GM10266 (cell line): ENCODE measurements at regions not wholly inside any gene's neighbourhood (a gene's known extent, or its start where the extent isn't known, plus 50 kb on each side); places are given as distances from the start of the nearest gene placed in this dataset.
A peak's percentile ranks its signal among the peaks of the same experiment; 100 is the strongest.
"Not testable (repeated sequence)": the region's sequence is repeated elsewhere in the genome, so short reads cannot be mapped to it uniquely, and the experiment has no call there.

Experiments
- DNase-seq: peaks from one replicate; pipeline ENCODE4 v3.0.0; 2012; ENCODE audit errors: extremely low spot score
- CTCF ChIP-seq: IDR thresholded peaks from 2 replicates; pipeline ENCODE4 v1.5.1; 2012; ENCODE audit warnings: mild to moderate bottlenecking, low read depth; ENCODE audit not compliant: control insufficient read depth, insufficient read depth; ENCODE audit errors: missing control alignments

GRCh38 chr2:84302513-84303412, 156.3 kb downstream of the SUCLG1 start:
- peak; percentile 81 for TF ChIP-seq CTCF
- peak; percentile 69 for DNase-seq

DNA sequence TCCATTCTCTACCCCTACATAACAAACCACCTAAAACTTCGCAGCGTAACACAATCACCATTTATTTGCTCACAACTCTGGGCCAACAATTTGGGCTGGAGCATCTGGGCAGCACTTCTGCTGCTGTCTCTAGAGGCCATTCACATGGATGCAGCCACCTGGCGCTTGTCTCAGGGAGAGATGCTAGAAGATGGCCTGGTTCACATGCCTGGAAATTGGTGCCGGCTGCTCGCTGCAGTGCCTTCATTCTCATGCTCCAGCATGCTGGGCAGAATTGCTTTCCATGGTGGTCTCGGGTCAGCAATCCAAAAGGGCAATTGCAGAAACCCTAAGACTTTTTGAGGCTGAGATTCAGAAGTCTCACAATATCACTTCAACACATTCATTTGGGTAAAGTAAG, 157.4 kb downstream of the SUCLG1 start:
- TF ChIP-seq CTCF, result no peak

GRCh38 chr2:84300696-84301029, 158.4 kb downstream of the SUCLG1 start:
- no peak for TF ChIP-seq CTCF
- DNase-seq, result no peak

More for the DNA sequence above, 157.4 kb downstream of the SUCLG1 start:
- DNase-seq, result no peak

- DNase-seq, result not testable (repeated sequence)
Observed at GRCh38 chr2:84300001-84300695, 158.9 kb downstream of the SUCLG1 start.

DNA sequence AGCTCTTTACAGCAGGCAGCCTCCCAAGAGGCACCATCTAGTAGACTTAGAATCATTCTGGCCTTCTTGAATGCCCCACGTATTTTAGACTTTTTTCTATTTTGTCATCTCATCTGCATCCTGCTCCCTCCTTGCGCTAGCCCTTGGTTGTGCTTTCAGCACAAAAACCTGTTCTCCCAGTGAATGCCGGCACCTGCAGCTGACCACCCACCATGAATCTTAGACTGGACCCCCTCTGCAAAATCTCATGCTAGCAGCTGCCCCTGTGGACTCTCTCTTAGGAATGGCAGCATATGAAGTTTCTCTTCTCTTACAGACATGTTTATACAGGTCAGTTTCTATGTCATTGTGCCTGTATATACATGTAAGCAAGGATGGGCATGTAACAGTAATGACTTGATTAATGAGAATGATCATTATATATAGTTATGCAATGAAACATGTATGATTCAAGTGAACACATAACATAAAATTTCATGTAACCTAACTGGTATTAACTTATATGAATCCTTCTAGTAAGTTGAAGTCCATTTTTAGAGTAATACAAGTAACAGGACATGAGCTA, 159.8 kb downstream of the SUCLG1 start:
- no peak for DNase-seq
- TF ChIP-seq CTCF, result no peak

DNA sequence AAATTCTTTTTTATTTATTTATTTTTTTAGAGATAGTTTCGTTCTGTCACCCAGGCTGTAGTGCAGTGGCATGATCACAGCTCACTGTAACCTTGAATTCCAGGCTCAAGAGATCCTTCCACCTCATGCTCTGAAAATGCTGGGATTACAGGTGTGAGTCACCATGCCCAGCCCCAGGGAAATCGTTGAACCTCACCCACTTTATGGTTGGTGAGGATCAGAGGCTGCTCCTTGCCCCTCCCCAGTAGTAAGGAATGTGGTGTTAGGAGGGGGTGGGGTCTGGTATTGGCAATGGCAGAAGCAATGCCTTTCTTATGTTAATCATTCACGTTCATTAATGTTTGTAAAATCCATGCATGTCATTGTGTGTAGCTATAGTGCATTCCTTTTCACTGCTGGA, 161.9 kb downstream of the SUCLG1 start:
- DNase-seq, result no peak
- no peak for TF ChIP-seq CTCF

DNA sequence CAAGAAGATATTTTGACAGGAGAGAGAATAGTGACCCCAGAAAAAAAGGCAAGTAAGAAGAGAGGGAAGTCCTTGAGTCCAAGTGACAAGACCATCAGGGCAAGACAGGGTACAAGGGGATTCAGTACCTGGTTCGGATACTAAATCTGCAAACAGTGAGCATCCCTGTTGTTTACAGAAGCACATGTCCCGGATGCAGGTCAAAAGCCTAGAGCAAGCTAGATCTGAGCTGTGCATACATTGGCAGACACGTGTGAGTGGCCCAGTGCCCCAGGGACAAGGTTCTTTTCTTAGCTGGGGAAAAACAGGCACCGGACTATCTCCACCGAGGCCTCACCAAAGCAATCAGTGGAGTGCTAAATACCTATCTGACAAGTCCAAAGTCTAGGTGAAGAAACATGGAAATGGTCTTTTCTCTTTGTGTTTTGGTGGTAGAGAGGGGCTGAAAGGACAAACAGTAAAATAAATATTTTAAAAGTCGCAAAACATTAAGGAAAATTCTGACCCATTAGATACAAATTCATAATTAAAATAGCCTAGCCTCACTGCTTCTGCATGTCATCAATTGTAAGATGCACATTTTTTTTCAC, 165.2 kb downstream of the SUCLG1 start:
- TF ChIP-seq CTCF, result no peak
- no peak for DNase-seq
